Sciatic nerve (tissue), 2 donors: ENCODE measurements at regions not wholly inside any gene's neighbourhood (a gene's known extent, or its start where the extent isn't known, plus 50 kb on each side); places are given as distances from the start of the nearest gene placed in this dataset.
A peak's percentile ranks its signal among the peaks of the same experiment; 100 is the strongest.
"Not testable (repeated sequence)": the region's sequence is repeated elsewhere in the genome, so short reads cannot be mapped to it uniquely, and the experiment has no call there.

Source experiments
- ATAC-seq: fragments of 200-7000 bp; cut with Tn5 transposase; one replicate; pipeline ENCODE4 v1.9.1; 2020; ENCODE audit warnings: mild to moderate bottlenecking, moderate library complexity
- DNase-seq: peaks from one replicate; pipeline ENCODE4 v3.0.0-alpha.2; 2020; ENCODE audit warnings: low spot score
- intact Hi-C: fragments of 100-400 bp; cut with DNase I; formaldehyde crosslinking; loops from one replicate; pipeline ENCODE4 v1.14.2; 2022
- donor health status: DM: no; HTN: no; CAD: no.
- donor health status: DM: no; HTN: no; CAD: no.

DNA sequence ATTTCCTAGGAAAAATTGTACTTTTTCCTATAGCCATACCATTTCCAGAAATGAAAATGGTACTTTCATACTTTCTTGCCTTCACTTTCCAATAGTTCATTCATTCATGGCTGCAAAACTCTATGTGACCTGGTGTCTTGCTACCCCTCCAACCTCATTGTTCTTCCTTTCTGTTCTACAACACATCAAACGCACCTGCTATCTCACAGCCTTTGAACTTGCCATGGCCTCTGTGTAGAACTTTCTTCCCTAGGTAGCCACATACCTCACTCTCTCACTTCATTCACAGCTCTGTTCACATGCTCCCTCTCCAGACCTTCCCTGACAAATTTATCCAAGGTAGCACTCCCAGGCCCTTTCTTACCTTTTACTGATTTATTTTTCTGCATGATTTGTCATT is 149.2 kb downstream of the DUSP6 start:
- intact Hi-C loops: no loop called here
- ATAC-seq (no peak), DNase-seq (no peak)

DNA sequence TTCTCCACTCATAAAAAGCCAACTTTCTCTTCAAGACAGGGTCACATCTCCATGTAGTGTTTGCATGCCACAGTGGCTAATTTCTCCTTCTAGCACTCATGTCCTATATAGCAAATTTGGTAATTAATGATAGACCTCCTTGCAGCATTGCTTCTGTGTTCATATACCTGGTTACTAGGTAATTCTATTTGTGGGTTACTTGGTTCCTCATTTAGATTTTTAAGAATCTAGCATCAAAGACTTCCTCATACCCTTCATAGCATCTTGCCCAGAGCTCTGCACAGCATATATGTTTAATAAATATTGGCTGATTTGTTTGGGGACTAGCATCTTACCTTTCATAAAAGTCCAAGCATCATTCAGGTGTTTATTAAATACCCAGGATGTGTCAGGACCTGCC is 152.1 kb downstream of the DUSP6 start:
- ATAC-seq (no peak), DNase-seq (no peak)
- intact Hi-C loops: no loop called here

DNA sequence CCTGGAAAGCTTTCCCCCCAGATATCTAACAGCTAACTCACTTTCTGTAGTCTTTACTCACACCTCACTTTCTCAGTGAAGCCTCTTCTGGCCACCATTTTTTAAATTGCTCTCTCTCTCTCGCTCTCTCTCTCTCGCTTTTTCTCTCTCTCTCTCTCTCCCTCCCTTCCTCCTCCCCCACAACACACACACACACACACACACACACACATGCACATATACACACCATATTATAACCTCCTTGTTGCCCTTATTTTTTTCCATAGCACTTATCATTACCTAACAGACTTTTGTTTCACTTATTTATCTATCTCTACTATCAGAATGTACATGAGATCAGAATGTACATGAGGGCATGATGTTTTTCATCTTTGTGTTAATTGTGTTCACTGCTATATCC is 156.8 kb downstream of the DUSP6 start:
- intact Hi-C loops: no loop called here
- ATAC-seq (no peak), DNase-seq (no peak)

DNA sequence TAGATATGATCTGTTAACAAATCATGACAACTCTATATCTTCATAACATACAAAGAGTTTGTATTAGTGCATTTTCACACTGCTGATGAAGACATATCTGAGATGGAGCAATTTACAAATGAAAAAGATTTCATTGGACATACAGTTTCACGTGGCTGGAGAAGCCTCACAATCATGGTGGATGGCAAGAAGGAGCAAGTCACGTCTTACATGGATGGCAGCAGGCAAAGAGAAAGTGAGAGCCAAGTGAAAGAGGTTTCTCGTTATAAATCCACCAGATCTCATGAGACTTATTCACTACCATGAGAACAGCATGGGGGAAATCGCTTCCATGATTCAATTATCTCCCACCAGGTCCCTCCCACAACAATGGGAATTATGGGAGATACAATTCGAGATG is 157.6 kb downstream of the DUSP6 start:
- ATAC-seq: no peak
- intact Hi-C loops: no loop called here

DNA sequence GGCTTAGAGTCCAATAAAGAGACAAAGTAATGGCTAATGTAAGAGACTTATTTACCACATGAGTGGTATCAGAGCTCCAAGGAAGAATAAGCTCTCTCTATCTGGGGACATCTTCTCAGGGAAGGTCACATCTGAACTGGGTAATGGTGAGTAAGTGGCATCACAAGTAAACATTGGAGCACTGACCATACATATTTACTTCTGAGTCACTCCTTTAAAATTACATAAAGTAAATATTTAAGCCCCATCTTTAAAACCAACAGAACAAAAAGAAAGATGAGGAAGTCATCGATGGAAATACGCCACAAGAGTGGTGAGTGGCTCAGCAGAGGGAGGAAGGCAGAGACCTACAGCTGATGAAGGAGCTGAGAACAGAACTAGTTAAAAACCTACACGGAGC is 159.9 kb downstream of the DUSP6 start:
- intact Hi-C loops: no loop called here
- no peak for DNase-seq
- no peak for ATAC-seq

More for the DNA sequence above, 157.6 kb downstream of the DUSP6 start:
- no peak for DNase-seq

DNA sequence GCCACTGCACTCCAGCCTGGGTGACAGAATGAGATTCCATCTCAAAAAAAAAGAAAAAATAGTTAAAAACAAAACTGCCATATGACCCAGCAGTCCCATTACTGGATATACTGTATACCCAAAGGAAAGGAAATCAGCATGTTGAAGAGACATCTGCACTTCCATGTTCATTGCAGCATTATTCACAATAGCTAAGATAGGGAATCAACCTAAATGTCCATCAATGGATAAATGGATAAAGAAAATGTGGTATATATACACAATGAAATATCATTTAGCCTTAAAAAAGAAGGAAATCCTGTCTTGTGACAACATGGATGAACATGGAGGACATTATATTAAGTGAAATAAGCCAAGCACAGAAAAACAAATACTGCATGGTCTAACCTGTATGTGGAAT is 160.7 kb downstream of the DUSP6 start:
- DNase-seq, intact Hi-C loops, ATAC-seq: not testable (repeated sequence)

DNA sequence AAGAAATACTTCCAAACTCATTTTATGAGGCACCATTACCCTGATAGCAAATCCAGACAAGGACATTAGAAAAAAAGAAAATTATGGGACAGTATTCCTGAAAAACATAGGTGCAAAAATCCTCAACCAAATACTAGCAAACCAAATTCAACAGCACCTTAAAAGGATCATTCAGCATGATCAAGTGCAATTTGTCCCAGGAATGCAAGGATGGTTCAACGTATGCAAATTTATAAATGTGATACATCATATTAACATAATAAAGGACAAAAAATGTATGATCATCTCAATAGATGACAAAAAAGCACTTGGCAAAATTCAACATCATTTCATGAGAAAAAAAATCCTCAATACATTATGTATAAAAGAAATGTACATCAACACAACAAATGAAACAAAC is 162.9 kb downstream of the DUSP6 start:
- intact Hi-C loops: no loop called here
- no peak for DNase-seq
- ATAC-seq: no peak

DNA sequence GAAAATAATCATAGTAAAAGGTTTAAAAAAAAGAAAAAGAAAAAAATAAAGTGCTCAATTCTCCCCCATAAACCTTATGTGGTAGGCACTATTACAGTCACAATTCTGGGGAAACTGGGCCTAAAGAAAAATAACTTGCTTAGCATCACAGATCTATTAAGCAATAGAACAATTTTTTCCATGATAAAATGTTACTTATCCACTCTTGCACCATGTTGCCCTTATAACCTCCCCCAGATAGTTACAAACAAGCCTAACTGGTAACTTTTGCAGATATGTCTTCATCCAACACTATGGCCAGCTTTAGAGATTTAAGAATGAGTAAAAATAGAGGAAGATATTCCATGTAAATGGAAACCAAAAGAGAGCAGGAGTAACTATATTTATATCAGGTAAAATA is 164.8 kb downstream of the DUSP6 start:
- ATAC-seq: peak; percentile 57
- intact Hi-C loops: no loop called here
- no peak for DNase-seq

DNA sequence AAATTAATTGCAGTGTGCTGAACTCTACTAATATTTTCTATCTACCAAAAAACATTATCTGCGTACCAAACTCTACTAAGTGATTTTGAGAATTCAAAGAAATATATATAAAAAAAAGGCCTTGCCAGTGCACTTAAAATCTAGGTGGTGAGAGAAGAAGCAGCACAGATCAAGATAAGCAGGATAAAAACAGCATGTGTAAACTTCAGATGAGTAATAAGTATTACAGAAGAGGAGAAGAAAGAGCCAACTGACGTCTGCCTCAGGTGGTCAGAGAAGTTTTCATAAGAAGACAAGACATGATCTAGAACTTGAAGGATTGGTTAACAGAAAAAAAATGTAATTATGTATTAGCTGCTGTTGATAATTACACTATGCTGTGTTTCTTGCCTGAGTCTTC is 166.4 kb downstream of the DUSP6 start:
- DNase-seq: no peak
- intact Hi-C loops: no loop called here
- no peak for ATAC-seq

DNA sequence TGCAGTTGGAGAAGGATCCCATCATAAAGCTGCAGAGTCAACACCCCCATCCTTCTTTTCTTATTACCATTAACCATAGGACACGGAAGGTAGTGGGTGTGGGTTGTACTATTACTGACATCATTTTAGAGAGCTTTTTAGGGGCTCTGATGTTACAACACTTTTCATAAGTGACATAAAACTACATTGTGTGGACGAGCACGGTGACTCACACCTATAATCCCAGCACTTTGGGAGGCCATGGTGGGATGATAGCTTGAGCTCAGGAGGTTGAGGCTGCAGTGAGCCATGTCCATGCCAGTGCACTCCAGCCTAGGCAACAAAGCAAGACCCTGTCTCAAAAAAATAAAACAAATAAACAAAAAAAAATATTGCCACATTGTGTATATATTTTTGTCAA is 167.1 kb downstream of the DUSP6 start:
- no peak for ATAC-seq
- intact Hi-C loops: no loop called here
- no peak for DNase-seq

DNA sequence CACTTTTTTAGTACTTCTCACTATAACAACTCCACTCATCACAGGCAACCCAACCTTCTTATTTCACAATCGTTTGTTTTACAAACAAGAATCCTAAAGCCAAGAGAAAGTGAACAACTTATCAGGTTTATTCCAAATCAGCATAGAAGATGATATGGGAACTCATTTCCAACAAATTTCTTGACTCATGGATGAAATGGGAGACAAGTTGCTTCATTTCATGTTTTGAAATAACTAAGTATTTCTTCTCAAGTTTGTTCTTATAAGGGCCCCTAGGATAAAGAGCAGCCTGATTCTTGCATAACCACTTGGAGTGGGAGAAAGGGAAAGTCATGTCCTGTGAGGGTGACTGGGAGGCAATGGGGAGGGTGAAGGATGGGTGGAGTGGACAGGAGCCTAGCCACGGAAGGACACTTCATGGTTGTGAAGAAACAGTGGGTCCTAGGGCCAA is 168.3 kb downstream of the DUSP6 start:
- intact Hi-C loops: no loop called here
- DNase-seq (peak; percentile 58), ATAC-seq (peak; percentile 95)

DNA sequence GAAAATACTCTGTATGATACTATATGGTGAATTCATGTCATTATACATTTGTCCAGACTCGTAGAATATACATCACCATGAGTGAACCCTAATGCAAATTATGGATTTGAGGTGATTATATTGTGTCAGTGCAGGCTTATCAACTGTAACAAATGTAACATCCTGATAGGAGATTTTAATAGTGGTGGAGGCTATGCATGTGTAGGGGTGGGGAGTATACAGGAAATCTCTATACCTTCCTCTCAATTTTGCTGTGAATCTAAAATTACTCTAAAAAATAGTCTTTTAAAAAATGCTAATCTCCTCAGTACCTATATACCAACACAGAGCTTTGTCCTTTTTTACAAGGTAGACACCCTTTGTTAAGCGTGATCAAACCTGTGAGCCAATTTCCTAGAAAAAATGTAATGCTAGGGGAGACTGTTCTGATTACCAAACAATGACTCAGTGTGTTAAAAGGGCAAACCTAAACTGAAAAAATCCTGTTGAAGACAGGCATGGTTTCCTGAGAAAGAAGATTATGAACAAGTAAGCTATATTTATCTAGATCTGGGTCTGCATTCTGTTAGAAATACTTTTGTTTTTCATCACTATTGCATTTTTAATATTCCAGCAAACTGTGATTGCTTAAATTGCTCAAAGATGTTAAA is 170.9 kb downstream of the DUSP6 start:
- intact Hi-C loops: no loop called here
- ATAC-seq (no peak), DNase-seq (no peak)

DNA sequence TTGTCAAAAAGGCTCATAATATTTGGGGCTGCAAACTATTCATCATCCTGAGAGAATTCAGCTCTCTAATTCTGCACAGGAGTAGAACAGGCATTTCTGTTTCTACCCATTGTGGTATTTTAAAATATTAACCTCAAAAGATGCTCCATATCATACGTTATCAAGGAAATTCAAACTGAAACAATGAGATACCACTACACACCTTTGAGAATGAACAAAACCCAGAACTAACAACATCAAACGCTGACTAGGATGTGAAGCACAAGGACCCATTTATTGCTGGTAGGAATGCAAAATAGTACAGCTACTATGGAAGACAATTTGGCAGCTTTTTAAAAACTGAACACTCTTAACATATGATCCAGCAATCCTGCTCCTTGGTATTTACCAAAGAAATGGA is 171.8 kb downstream of the DUSP6 start:
- intact Hi-C loops: no loop called here
- no peak for DNase-seq
- ATAC-seq: no peak

DNA sequence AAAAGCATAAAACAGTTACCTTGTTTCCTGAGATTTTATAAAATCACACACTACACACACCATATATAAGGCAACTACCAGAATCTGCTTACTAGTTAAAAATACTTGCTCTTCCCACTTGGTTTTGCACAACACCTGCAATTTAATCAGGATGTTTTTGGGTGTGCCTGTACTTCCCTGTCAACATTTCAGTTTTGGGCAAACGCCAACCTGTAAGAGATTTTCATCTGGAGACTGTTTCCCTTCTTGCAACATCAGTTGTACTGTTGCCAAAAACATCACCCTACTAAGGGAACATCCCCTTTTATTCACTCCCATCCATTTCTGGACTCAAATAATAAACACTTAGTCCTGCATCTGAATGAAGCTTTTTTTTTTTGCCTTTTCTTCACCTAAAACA is 172.3 kb downstream of the DUSP6 start:
- intact Hi-C loops: no loop called here
- DNase-seq: no peak
- ATAC-seq: peak; percentile 87

DNA sequence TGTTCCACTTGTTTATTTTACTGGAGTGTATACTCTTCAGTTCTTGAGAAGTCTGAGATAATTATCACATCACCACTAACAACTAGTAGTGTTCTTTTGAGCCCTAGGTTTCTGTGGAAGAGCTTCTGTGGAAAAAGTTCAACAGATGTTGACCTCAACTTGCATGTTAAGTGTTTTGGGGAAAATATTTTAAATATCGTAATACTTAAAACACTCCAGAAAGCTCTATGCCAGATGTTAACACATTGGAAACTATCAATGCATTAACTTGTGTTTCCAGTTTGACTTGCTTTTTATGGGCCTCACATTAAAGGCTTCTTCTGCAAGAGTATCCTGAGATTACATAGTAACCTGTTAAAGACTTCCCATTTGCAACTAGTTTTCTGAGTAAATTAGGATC is 173.1 kb downstream of the DUSP6 start:
- ATAC-seq (no peak), DNase-seq (no peak)
- intact Hi-C loops: no loop called here

DNA sequence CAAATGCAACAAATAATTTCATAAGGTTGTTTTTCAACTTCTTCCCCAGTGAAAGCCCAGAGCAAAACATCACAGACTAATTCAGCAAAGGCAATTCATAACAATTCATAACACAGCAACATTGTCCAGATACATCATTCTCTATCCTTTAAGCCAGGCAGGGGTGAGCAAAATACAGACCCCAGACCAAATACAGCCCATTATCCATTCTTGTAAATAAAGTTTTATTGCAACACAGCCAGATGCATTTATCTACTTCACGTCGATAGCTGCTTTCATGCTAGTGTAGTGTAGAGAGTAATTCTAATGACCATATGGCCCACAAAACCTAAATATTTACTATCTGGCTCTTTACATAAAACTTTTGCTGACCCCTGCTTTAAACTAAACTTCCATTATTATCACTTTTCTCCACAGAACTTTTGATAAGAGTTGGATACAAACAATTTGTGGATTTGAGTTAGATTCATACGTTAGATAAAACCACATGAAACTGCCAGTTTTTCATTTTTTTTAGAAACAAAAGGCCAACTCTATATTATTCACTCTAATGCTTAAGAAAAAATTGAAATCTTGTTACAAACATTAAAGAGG is 174.4 kb downstream of the DUSP6 start:
- intact Hi-C loops: no loop called here
- no peak for DNase-seq
- ATAC-seq: no peak

DNA sequence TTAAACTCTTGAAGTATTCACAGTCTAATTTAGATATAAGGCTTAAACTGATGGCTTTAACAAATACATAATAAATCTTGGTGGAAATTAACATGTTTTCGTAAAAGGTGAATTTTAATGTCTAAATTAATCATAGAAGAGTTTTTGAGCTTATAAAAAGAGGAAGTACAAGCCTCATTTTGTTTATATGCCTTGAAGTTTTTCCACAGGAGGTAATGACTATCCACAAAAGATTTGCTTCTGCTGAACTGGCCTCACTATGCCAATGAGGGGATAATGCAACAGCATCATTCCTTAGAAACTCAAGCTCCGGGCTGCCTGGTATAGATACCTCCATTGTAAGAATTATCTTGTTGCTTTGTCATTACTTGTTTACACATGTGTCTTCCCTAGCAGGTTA is 175.6 kb downstream of the DUSP6 start:
- DNase-seq (no peak), ATAC-seq (no peak)
- intact Hi-C loops: no loop called here

DNA sequence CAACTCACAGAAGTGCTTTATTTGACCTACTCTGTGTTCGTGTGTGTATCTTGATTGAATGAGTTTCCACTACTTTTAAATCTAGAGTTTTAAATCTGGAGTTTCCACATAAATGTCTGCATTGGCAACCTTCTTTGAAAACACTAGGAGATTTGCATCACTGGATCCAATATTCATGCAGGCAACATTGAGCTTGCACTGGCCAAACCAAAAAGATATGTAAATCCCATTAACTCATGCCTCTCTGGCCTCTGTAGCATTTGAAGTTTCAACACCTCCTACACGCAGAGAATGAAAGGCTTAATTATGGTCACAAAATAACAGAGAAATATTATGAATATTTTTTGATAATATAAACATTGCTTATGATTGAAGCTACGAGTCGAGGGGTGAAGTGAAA is 178.6 kb downstream of the DUSP6 start:
- intact Hi-C loops: no loop called here
- ATAC-seq (peak; percentile 45), DNase-seq (no peak)

DNA sequence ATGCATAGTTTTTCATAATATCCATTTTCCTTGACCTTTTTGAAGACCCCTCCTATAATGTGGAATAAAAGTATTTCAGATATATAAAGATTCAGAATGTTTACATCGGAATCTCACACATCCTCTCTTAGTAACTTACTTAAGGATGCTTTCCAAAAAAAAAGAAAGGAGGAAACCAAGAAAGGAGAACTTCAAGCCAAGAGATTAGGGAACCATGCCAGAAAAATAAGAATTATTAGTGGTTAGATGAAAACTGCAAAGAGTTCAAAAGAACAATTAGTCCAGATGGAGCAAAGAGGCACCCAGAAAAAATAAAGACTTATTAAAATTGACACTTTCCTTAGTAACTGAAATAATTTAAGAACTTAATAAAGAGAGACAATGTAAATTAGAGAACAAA is 179.2 kb downstream of the DUSP6 start:
- no peak for ATAC-seq
- intact Hi-C loops: no loop called here
- no peak for DNase-seq

DNA sequence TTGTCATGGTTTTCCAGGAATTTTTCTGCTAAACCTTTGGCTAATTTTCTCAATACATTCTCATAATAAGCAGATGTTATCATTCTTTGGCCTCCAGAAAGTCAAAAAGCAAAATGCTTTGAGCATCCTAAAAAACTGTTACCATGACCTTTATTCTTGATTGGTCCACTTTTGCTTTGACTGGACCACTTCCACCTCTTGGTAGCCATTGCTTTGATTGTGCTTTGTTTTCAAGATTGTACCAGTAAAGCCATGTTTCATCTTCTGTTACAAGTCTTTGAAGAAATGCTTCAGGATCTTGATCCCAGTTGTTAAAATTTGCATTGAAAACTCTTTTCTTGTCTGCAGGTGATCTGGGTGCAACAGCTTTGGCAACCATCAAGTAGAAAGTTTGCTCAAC is 180.1 kb downstream of the DUSP6 start:
- intact Hi-C loops: no loop called here
- ATAC-seq: no peak
- no peak for DNase-seq

DNA sequence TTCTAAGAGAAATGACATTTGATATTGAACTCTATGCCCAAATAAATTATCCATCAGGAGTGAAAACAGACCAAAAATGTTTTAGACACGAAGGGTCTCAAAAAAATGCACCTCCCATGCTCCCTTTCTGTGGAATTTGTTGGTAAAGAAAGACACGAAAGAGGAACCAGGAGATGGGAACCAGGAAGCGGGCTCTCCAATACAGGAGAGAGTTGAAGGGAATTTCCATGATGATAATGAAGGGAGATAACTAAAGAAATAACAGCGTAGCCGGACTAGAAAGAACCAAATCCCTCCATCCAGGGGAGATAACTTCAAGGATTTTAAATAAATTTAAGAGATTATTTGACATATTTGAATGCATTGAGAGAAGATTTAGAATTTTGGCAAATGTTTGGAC is 183.0 kb downstream of the DUSP6 start:
- ATAC-seq (no peak), DNase-seq (no peak)
- intact Hi-C loops: no loop called here
